Ectodermal cell (in vitro differentiated cells): ENCODE measurements at regions not wholly inside any gene's neighbourhood (a gene's known extent, or its start where the extent isn't known, plus 50 kb on each side); places are given as distances from the start of the nearest gene placed in this dataset.

Source experiments
- H3K27ac ChIP-seq: 2 replicates; pipeline ENCODE4 v1.7.0; 2013; ENCODE audit warnings: mild to moderate bottlenecking, low read depth, low read length; ENCODE audit not compliant: insufficient read depth, poor library complexity, severe bottlenecking
- H3K27me3 ChIP-seq: 2 replicates; pipeline ENCODE4 v1.7.0; 2013; ENCODE audit warnings: mild to moderate bottlenecking, low read length; ENCODE audit not compliant: insufficient read depth, control insufficient read depth, poor library complexity, severe bottlenecking
- H3K36me3 ChIP-seq: one replicate; pipeline ENCODE4 v1.7.0; 2013; ENCODE audit warnings: low read length; ENCODE audit not compliant: control insufficient read depth, insufficient read depth
- H3K4me1 ChIP-seq: one replicate; pipeline ENCODE4 v1.7.0; 2013; ENCODE audit warnings: low read length; ENCODE audit not compliant: control insufficient read depth, insufficient read depth
- H3K4me3 ChIP-seq: 2 replicates; pipeline ENCODE4 v1.7.0; 2013; ENCODE audit warnings: low read depth, low read length, control low read depth; ENCODE audit not compliant: insufficient read depth
- H3K9me3 ChIP-seq: 2 replicates; pipeline ENCODE4 v1.7.0; 2013; ENCODE audit warnings: mild to moderate bottlenecking, low read length, moderate library complexity; ENCODE audit not compliant: control insufficient read depth
- WGBS, 2 experiments: methylation state at CpG; one replicate each; pipeline ENCODE4 v1.1.7; 2013; ENCODE audit warnings: missing lambda C conversion rate in 2 of 2; 5-methylcytosine and 5-hydroxymethylcytosine counted together

DNA sequence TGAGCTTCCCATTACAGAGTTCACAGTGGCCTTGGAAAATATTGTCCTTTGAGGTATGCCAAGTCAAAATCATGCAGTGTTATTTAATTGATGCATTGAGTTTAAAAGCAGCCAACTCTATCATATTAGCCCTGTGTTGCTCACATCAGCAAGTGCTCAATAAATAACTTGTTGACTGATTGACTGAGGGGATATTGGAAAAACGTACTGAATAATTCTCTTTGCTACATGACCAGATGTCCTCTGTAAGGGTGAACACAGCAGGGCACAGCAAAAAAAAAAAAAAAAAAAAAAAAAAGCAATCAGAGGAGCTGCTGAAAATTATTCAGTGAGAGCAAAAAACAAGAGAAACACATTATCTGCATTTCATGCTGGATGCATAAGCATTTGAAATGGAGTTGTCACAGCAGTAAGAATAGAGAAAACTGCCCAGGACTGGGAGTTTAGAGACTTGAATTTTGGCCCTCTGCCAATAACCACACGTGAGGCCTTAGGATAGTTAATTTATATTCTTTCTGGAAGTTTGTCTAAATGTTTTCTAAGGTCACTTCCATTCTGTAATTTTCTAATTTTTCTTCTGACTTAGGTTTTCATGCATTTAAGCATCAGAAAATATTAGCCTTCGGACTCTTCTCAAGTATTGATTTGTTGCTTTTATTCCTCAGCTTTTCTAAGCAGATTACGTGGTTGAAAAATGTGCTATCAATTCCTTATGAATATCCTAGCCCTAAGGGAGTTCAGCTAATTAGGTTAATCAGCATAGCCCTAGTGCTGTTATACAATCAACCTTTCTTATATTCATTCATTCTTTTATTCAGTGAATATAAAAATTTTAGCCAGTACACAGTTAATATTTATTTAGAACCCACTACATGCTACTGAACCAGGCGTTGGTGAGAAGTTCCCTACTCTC lies 246.8 kb upstream of the STXBP5 start:
- Histone ChIP-seq H3K27me3 (no peaks in the 10 kb centered on the region), H3K4me3 (no peak overlapping the region), H3K9me3 (no peaks in the 10 kb centered on the region), H3K4me1 (no peaks in the 10 kb centered on the region), H3K27ac (no peak overlapping the region), H3K36me3 (no peaks in the 10 kb centered on the region)
- 85 to 89% methylated on average over 4 to 5 of the region's 5 CpGs for WGBS, 2 experiments

DNA sequence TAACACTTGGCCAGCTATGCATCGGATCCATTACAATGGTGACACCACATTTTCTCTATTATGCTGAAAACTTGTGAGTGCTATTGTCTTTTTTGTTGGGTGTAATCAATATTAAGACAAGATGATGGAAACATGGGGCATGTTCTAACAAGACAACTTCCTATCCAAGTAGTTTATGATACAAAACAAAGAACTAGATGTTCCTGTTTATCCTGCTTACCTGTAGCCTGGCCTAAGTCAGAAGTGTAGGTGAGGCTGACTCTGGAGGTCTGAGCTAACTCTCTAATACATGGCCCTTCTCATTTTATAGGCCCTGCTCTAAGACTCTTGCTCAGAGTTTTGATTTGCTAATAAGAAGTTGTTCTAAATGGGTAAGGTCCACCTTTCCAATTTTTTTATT lies 242.4 kb upstream of the STXBP5 start:
- no peaks in the 10 kb centered on the region for H3K9me3 ChIP-seq
- H3K4me1 ChIP-seq, result no peaks in the 10 kb centered on the region
- H3K36me3 ChIP-seq, result no peaks in the 10 kb centered on the region
- WGBS, 2 experiments, result 89 to 100% methylated on average over 1 of the region's 1 CpG
- no peaks in the 10 kb centered on the region for H3K27me3 ChIP-seq
- no peak overlapping the region for H3K4me3 ChIP-seq
- H3K27ac ChIP-seq, result no peak overlapping the region

- WGBS, 2 experiments, result 90 to 98% methylated on average over 2 of the region's 2 CpGs
- Histone ChIP-seq H3K36me3 (no peaks in the 10 kb centered on the region), H3K27me3 (no peaks in the 10 kb centered on the region), H3K4me1 (no peaks in the 10 kb centered on the region), H3K27ac (no peak overlapping the region), H3K4me3 (no peak overlapping the region), H3K9me3 (no peaks in the 10 kb centered on the region)
These were observed 241.9 kb upstream of the STXBP5 start for GRCh38 chr6:146962329-146962728.

DNA sequence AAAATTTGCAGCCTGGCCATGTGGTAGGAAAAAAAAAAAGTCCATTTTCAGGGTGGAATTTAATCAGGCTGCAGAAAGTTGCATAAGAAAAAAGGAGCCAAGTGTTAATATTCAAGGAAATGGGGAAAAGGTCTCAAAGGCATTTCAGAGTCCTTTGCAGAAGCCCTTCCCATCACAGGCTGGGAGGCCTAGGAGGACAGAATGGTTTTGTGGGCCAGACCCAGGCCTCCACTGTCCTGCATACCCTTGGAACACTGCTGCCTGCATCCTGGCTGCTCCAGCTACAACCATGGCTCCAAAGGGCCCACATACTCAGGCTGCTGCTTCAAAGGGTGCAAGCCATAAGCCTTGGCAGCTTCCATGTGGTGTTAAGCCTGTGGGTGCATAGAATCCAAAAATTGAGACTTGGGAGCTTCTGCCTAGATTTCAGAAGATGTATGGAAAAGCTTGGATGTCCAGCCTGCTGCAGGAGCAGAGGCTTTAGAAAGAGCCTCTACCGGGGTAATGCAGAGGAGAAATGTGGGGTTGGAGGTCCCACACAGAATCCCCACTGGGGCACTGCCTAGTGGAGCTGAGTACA lies 239.0 kb upstream of the STXBP5 start:
- H3K4me1 ChIP-seq, result no peaks in the 10 kb centered on the region
- no peaks in the 10 kb centered on the region for H3K9me3 ChIP-seq
- 96 to 98% methylated on average over 1 of the region's 1 CpG for WGBS, 2 experiments
- H3K36me3 ChIP-seq, result no peaks in the 10 kb centered on the region
- no peak overlapping the region for H3K4me3 ChIP-seq
- H3K27me3 ChIP-seq, result no peaks in the 10 kb centered on the region
- no peak overlapping the region for H3K27ac ChIP-seq

- H3K27ac ChIP-seq, result no peak overlapping the region
- no peaks in the 10 kb centered on the region for H3K27me3 ChIP-seq
- no peaks in the 10 kb centered on the region for H3K4me1 ChIP-seq
- no peak overlapping the region for H3K4me3 ChIP-seq
- no peaks in the 10 kb centered on the region for H3K36me3 ChIP-seq
- no peaks in the 10 kb centered on the region for H3K9me3 ChIP-seq
- WGBS, 2 experiments, result 71 to 84% methylated on average over 3 to 4 of the region's 4 CpGs
These were observed 236.0 kb upstream of the STXBP5 start for GRCh38 chr6:146968041-146968760.

- Histone ChIP-seq H3K36me3 (no peaks in the 10 kb centered on the region), H3K4me3 (no peak overlapping the region), H3K27me3 (no peaks in the 10 kb centered on the region), H3K27ac (no peak overlapping the region), H3K9me3 (no peaks in the 10 kb centered on the region), H3K4me1 (no peaks in the 10 kb centered on the region)
- WGBS, 2 experiments, result 82 to 86% methylated on average over 4 to 6 of the region's 6 CpGs
These were observed 231.7 kb upstream of the STXBP5 start for GRCh38 chr6:146972546-146972945.

DNA sequence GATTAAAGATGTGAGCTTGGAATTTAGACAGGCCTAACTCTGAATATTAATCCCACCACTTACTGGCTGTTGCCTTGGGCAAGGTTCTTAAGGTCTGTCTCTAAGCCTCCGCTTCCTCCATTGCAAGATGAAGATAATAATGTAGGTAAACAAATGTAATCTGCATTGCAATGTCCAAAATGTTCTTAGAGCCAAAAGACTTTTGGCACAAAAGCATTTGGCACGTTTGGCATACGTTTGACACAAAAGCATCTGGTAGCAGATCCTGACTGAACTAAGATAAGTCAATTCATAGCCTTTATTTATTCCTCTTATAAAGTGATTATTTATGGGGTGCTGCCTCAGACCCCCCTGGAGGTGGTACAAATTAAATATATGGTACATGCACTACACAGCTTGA lies 229.9 kb upstream of the STXBP5 start:
- H3K9me3 ChIP-seq, result no peaks in the 10 kb centered on the region
- H3K27me3 ChIP-seq, result no peaks in the 10 kb centered on the region
- H3K27ac ChIP-seq, result no peak overlapping the region
- no peaks in the 10 kb centered on the region for H3K36me3 ChIP-seq
- H3K4me1 ChIP-seq, result no peaks in the 10 kb centered on the region
- WGBS, 2 experiments, result 89 to 97% methylated on average over 3 of the region's 3 CpGs
- no peak overlapping the region for H3K4me3 ChIP-seq

DNA sequence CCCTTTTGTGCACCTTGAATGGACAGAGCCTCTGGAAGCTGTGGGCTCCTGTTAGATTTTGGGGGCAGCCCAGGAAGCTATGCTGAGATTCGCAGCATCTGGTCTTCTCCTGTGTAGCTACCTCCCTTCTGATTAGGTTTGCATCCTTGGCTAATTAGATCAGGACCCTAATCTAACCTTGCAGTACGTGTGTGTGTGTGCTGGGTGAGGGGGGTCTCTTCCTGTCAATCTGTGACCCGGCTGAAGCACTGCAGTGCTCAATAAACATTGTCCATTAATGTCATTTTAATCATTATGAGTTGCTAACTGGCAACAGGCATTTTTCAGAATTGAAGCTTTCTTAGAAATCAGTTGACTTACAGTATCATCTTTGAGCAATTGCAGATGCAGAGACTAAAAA lies 229.1 kb upstream of the STXBP5 start:
- Histone ChIP-seq H3K4me3 (no peak overlapping the region), H3K4me1 (no peaks in the 10 kb centered on the region), H3K9me3 (no peaks in the 10 kb centered on the region), H3K36me3 (no peaks in the 10 kb centered on the region), H3K27ac (no peak overlapping the region), H3K27me3 (no peaks in the 10 kb centered on the region)
- WGBS, 2 experiments, result 86 to 96% methylated on average over 1 to 3 of the region's 3 CpGs

DNA sequence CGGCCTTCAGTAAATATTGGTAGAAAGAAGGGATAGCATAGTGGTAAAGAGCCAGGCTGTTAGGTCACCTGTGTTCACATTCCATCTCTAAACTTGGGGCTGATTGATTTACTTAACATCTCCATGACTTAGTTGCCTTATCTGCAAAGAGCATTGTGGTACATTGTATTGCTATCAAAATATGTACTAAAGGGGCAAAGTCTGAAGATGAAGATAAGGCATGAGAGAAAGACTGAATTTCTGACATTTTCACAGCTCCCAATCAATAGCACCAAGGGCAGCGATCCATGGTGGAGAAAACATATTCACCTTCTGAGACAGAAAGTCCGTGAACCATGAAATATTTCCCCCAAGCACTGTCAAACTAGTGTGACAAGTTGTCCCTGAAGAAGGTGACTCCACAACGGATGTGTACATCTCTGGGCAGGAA lies 223.3 kb upstream of the STXBP5 start:
- Histone ChIP-seq H3K36me3 (no peaks in the 10 kb centered on the region), H3K27me3 (no peaks in the 10 kb centered on the region), H3K9me3 (no peaks in the 10 kb centered on the region), H3K4me1 (no peaks in the 10 kb centered on the region), H3K27ac (no peak overlapping the region), H3K4me3 (no peak overlapping the region)
- 87 to 94% methylated on average over 4 of the region's 4 CpGs for WGBS, 2 experiments

DNA sequence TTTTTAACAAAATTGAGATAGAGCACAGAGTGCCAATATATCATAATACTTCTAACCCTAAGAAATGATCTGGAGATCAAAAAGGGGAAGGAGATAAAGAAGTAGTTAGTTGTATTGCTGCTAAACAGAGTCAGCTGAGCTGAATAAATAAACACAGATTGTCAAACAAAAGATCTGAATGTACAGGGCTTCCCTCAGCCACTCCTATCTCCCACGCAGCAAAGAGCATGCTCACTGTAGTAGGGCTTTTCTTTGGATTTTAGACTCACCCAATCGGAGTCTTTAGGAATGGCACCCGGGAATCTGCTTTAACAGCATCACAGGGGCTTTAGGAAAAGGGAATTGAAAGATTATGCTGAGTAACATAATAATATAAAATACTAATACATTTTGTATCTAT lies 222.2 kb upstream of the STXBP5 start:
- H3K27me3 ChIP-seq, result no peaks in the 10 kb centered on the region
- H3K27ac ChIP-seq, result no peak overlapping the region

More for the DNA sequence above, 222.2 kb upstream of the STXBP5 start:
- H3K4me3 ChIP-seq, result no peak overlapping the region
- H3K9me3 ChIP-seq, result no peaks in the 10 kb centered on the region
- 83 to 87% methylated on average over 3 of the region's 3 CpGs for WGBS, 2 experiments
- H3K4me1 ChIP-seq, result no peaks in the 10 kb centered on the region
- H3K36me3 ChIP-seq, result no peaks in the 10 kb centered on the region
